Uterus (tissue), 2 donors: ENCODE measurements at regions not wholly inside any gene's neighbourhood (a gene's known extent, or its start where the extent isn't known, plus 50 kb on each side); places are given as distances from the start of the nearest gene placed in this dataset.

Experiments used
- CTCF ChIP-seq, 4 experiments: fragments of 200-600 bp in 2 of 4; fragments of 450-650 bp in 2 of 4; sonication (generic) in 2 of 4; IDR thresholded peaks; one replicate each; pipeline ENCODE4 v1.5.1; 2016 to 2019; ENCODE audit warnings: antibody characterized with exemption in 4 of 4, mild to moderate bottlenecking in 2 of 4, moderate library complexity in 1 of 4
- POLR2A ChIP-seq, 2 donors: fragments of 450-650 bp; IDR thresholded peaks; one replicate each; pipeline ENCODE4 v1.6.1; 2016; ENCODE audit warnings: antibody characterized with exemption in 2 of 2, mild to moderate bottlenecking in 1 of 2, moderate library complexity in 1 of 2

DNA sequence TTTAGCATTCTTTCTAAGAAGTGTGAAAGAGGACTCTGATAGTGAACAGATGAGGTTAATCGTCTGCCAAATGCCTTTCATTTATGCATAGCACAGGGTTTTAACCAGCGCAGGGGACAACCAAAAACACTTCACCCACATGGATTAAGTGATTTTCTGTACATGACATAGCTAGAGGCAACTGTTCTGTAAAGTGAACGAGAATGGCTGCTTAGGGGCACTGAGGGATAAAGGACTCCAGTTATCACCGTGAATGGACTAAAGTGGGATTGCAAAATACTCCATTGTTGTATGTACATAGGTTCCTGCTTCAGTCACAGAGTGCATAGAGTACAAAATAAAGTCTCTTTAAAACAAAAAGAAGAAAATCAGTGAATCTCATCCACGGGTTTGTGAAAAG is 456.8 kb downstream of the DMAC1 start:
- TF ChIP-seq CTCF (IDR thresholded peaks at IDR 0.05) (no peak), POLR2A (IDR thresholded peaks at IDR 0.05) (no peak)
